ENCODE measurements at regions not wholly inside any gene's neighbourhood (a gene's known extent, or its start where the extent isn't known, plus 50 kb on each side); places are given as distances from the start of the nearest gene placed in this dataset.

DNA sequence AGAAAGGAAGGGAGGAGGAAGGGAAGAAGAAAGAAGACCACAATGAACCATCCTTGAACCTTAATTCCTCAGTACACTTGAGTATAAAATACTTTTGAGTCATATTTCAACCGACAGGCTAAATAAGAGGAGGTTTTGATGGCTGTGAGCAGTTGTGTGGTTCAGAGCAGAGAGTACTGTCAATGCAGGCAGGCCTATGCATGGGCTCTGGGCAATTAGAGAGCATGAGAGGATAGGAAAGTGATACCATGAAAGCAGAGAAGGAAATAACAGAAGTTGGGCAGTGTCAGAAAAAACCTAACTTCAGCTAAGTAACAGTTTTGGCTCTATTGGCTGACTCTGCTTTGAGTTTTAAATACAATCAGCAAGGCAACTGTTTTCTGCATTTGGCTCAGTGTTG, 123.6 kb upstream of the STK17B start:
- Histone ChIP-seq H3K27me3 (ENCODE audit: insufficient read depth, low read length) (no peaks in the 10 kb centered on the region), H3K9me2 (ENCODE audit: insufficient read depth) (no peaks in the 10 kb centered on the region), H3K79me2 (ENCODE audit: insufficient read depth, low read length) (no peaks in the 10 kb centered on the region), H3K4me3 (replicated peaks in 1 of 2; ENCODE audit: low read depth in 1 of 2, low read length in 2 of 2) (no peak overlapping the region), H3K9ac (ENCODE audit: low read length) (no peak overlapping the region), H3K27ac (ENCODE audit: low read depth, low read length) (no peak overlapping the region), H4K20me1 (ENCODE audit: insufficient read depth) (no peaks in the 10 kb centered on the region), H3K36me3 (ENCODE audit: control insufficient read depth in 1 of 2, insufficient read depth in 2 of 2, low read length in 2 of 2) (no peaks in the 10 kb centered on the region), H3K4me2 (ENCODE audit: low read length) (no peak overlapping the region), H3K9me3 (ENCODE audit: control insufficient read depth in 1 of 2, insufficient read depth in 1 of 2, low read depth in 1 of 2, low read length in 2 of 2) (no peaks in the 10 kb centered on the region), H2AFZ (ENCODE audit: low read depth, low read length, poor library complexity, severe bottlenecking) (no peak overlapping the region), H3K4me1 (ENCODE audit: control insufficient read depth in 1 of 2, insufficient read depth in 2 of 2, low read length in 2 of 2) (peaks cover 15 to 34% of the 10 kb centered on the region in 2 experiments; a peak in 3 of 4 replicates)
- ChIA-PET POLR2A (no interaction called here), RAD21 (ENCODE audit: low non-redundant PET in 1 of 2, low total read pairs in 2 of 2, uncharacterized antibody in 2 of 2, unreplicated experiment in 2 of 2) (no interaction called here), CTCF (interaction anchor here (1.1 kb wide), 1 partner anchor 159 kb away, joined by 3 read pairs; no protein-coding TSS in a partner anchor)
- intact Hi-C loops (cut with micrococcal nuclease): loop anchor here (10.0 kb wide), 1 partner anchor 1090 kb away; no protein-coding TSS in a partner anchor
- BruUV-seq (replicated peaks): no TSS peak
- DNase-seq (ENCODE audit: low read depth, low spot score) (no peak), ATAC-seq (no peak)
- TF ChIP-seq, protein P1, sequence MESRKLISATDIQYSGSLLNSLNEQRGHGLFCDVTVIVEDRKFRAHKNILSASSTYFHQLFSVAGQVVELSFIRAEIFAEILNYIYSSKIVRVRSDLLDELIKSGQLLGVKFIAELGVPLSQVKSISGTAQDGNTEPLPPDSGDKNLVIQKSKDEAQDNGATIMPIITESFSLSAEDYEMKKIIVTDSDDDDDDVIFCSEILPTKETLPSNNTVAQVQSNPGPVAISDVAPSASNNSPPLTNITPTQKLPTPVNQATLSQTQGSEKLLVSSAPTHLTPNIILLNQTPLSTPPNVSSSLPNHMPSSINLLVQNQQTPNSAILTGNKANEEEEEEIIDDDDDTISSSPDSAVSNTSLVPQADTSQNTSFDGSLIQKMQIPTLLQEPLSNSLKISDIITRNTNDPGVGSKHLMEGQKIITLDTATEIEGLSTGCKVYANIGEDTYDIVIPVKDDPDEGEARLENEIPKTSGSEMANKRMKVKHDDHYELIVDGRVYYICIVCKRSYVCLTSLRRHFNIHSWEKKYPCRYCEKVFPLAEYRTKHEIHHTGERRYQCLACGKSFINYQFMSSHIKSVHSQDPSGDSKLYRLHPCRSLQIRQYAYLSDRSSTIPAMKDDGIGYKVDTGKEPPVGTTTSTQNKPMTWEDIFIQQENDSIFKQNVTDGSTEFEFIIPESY (IDR thresholded peaks at IDR 0.05; ENCODE audit: extremely low read depth, insufficient replicate concordance, low read length): no peak
- TF ChIP-seq ZFX (IDR thresholded peaks at IDR 0.05) (no peak), POLR2AphosphoS5 (IDR thresholded peaks at IDR 0.05; ENCODE audit: low read depth, low read length) (no peak), SRF (IDR thresholded peaks at IDR 0.05; ENCODE audit: low read depth) (no peak), YY1 (IDR thresholded peaks at IDR 0.05; ENCODE audit: extremely low read depth, insufficient replicate concordance, low read depth, low read length) (no peak), ELF1 (IDR thresholded peaks at IDR 0.05; ENCODE audit: borderline replicate concordance, low read depth) (no peak), TCF7L2 (IDR thresholded peaks at IDR 0.05; ENCODE audit: borderline replicate concordance, extremely low read depth, insufficient read depth, insufficient read length) (no peak), RAD21 (IDR thresholded peaks at IDR 0.05; ENCODE audit: low read depth) (no peak), ATF3 (IDR thresholded peaks at IDR 0.05) (no peak), CBX3 (IDR thresholded peaks at IDR 0.05; ENCODE audit: low read depth) (no peak), POLR2A (IDR thresholded peaks at IDR 0.05; ENCODE audit: borderline replicate concordance, extremely low read depth, insufficient read depth, insufficient read length) (no peak), EZH2phosphoT487 (IDR thresholded peaks at IDR 0.05; ENCODE audit: borderline replicate concordance) (no peak), EZH2 (IDR thresholded peaks at IDR 0.05) (no peak)
- TF ChIP-seq, protein P2, sequence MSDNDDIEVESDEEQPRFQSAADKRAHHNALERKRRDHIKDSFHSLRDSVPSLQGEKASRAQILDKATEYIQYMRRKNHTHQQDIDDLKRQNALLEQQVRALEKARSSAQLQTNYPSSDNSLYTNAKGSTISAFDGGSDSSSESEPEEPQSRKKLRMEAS (IDR thresholded peaks at IDR 0.05): no peak
- TF ChIP-seq, protein P3, sequence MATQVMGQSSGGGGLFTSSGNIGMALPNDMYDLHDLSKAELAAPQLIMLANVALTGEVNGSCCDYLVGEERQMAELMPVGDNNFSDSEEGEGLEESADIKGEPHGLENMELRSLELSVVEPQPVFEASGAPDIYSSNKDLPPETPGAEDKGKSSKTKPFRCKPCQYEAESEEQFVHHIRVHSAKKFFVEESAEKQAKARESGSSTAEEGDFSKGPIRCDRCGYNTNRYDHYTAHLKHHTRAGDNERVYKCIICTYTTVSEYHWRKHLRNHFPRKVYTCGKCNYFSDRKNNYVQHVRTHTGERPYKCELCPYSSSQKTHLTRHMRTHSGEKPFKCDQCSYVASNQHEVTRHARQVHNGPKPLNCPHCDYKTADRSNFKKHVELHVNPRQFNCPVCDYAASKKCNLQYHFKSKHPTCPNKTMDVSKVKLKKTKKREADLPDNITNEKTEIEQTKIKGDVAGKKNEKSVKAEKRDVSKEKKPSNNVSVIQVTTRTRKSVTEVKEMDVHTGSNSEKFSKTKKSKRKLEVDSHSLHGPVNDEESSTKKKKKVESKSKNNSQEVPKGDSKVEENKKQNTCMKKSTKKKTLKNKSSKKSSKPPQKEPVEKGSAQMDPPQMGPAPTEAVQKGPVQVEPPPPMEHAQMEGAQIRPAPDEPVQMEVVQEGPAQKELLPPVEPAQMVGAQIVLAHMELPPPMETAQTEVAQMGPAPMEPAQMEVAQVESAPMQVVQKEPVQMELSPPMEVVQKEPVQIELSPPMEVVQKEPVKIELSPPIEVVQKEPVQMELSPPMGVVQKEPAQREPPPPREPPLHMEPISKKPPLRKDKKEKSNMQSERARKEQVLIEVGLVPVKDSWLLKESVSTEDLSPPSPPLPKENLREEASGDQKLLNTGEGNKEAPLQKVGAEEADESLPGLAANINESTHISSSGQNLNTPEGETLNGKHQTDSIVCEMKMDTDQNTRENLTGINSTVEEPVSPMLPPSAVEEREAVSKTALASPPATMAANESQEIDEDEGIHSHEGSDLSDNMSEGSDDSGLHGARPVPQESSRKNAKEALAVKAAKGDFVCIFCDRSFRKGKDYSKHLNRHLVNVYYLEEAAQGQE (IDR thresholded peaks at IDR 0.05; ENCODE audit: low read depth): no peak
- TF ChIP-seq, protein P4, sequence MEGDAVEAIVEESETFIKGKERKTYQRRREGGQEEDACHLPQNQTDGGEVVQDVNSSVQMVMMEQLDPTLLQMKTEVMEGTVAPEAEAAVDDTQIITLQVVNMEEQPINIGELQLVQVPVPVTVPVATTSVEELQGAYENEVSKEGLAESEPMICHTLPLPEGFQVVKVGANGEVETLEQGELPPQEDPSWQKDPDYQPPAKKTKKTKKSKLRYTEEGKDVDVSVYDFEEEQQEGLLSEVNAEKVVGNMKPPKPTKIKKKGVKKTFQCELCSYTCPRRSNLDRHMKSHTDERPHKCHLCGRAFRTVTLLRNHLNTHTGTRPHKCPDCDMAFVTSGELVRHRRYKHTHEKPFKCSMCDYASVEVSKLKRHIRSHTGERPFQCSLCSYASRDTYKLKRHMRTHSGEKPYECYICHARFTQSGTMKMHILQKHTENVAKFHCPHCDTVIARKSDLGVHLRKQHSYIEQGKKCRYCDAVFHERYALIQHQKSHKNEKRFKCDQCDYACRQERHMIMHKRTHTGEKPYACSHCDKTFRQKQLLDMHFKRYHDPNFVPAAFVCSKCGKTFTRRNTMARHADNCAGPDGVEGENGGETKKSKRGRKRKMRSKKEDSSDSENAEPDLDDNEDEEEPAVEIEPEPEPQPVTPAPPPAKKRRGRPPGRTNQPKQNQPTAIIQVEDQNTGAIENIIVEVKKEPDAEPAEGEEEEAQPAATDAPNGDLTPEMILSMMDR (IDR thresholded peaks at IDR 0.05 in 2 of 3, conservative IDR thresholded peaks at IDR 0.05 in 1 of 3; ENCODE audit: borderline replicate concordance in 1 of 3, insufficient read depth in 1 of 3, low read depth in 2 of 3, low read length in 2 of 3): no peak

Measured in HCT116 (cell line).